Fibroblast of peridontal ligament (primary cell): ENCODE measurements at regions not wholly inside any gene's neighbourhood (a gene's known extent, or its start where the extent isn't known, plus 50 kb on each side); places are given as distances from the start of the nearest gene placed in this dataset.

Experiments
- DNase-seq: peaks from one replicate; pipeline ENCODE4 v3.0.0-alpha.2; 2010; ENCODE audit errors: extremely low read depth

DNA sequence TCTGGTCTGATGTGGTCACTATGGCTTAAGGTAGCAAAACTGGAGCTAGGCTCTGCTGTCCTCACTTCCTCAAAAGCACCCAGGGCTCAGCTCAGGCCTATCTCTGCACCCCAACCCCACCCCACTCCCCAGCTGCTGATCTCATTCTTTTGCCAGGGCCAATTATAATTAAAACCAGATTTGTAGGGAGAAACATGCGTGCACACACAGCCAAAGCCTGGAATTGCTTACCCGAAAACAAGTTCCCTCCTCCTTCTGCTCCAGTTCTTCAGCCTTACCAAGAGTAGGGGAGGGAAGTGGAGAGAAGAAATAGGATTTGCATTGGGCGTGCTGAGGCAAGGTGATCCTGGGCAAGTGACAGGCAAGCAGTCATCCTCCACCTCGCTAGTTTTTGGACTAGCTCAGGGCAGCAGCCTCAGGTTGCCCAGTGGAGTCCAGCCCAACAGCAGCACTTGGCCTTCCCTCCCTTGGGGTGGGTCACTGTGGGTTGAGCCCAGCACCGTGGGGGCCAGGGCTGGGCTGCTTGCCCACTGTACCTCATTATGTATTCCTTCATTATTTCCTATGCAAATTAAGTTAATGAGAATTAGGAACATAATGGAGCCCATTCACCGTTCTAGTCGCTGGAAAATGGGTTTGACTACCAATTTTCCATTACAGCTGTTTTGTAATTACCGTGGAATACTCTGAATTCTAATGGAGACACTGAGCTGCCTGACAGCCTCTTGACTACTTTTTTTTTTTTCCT is 199.1 kb upstream of the CELF4 start:
- DNase-seq = no peak

DNA sequence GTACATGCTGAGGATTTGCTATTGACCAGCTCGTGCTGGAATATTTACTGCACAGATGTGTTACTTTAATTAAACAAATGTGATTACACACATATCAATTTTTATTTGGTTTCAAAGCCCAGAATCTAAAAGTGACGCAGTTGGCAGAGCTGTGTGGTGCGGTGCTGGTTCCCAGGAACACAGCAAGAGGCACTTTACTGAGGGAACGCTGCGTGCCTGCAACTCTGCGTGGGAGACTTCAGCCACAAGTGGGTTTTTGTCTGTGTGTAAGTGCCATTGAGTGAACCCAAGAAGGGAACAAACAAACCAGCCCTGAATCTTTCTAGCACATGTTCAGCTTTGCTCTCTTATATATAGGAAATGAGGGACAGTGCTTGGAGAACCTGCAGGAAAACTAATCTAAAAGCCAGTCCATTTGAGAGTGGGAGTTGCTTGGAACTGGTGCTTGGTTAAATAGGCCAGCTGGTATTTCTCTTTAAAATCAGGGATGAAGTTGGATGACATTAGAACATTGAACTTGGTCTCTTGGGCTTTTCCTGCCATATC is 196.6 kb upstream of the CELF4 start:
- no peak for DNase-seq

- DNase-seq = no peak
These were observed 188.5 kb upstream of the CELF4 start for GRCh38 chr18:37754141-37754540.

- no peak for DNase-seq
These were observed 176.8 kb upstream of the CELF4 start for GRCh38 chr18:37742436-37742835.

- no peak for DNase-seq
These were observed 175.5 kb upstream of the CELF4 start for GRCh38 chr18:37741032-37741623.

DNA sequence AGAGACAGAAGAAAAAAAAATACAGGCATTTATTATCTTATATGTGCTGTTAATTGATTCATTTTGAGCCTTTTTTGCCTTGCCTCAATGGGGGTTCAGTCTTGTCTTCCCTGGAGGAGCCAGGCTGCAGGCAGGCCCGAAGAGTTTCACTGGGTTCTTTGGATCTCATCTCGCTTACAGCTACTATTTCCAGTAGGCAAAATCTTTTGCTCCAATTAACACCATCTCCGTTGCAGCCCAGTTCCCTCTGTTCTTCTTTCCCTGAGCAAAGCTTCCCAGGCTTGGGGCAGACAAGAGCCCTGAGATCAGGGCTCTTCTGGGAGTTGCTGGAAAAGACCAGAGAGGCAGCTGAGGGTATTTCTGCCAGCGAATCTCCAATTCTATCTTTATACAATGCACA is 168.8 kb upstream of the CELF4 start:
- no peak for DNase-seq

GRCh38 chr18:37729716-37730115 is 164.1 kb upstream of the CELF4 start:
- no peak for DNase-seq

DNA sequence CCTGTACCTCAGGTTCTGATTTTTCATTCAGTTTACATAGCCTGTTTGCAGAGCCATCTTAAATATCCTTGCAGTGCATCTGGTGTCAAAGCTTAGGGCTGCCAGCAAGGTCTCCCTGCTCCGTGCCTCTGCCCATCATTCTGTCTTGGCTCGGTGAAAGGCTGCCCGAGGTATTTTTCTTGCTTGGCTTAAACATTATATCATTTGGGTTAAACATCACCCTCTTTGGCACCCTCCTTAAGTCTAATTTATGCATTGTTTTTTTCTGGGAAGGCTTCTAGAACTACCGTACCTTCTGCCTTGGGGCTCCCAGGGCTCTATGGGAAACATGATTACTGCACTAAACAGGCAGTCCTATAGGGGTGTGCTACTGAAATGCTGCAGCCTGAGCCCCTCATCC is 158.6 kb upstream of the CELF4 start:
- DNase-seq = no peak

- no peak for DNase-seq
These were observed 156.2 kb upstream of the CELF4 start for GRCh38 chr18:37721544-37722522.

DNA sequence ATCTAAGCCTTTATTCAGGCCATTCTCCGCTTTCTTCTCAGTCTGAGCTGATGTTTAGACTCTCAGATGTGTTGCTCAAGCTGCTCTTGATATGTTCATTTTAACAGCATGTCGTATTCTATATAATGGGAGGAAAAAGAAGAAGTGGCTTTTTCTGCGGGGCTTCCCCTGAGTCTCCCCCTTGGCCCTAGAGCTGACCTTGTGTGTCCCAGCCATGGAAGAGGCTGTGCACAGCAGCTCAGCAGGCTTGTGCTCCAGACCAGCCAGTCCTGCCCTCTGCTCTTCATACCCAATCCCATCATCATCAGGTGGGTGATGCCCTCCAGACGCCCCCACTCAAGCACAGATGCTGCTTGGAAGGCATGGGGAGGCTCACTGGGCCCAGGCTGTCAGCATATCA is 155.1 kb upstream of the CELF4 start:
- no peak for DNase-seq

DNA sequence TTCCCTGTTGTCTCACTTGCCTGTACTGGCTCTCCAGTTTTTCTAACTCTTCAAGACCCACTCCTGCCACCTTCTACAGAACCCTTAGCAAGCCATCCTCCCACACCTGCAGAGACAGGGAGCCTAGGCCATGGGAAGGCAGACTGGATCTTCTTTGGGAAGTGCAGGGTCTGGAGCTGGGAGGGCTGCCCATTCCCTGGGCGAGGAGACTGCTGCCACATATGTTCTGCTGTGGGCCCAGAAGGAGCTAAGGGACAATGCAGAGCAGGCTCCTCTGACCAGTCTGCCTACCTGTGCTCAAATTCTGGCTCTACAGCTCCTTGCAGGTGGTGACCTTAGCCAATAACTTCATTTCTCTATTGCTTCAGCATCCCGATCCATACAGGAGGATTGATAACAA is 152.1 kb upstream of the CELF4 start:
- DNase-seq = no peak

DNA sequence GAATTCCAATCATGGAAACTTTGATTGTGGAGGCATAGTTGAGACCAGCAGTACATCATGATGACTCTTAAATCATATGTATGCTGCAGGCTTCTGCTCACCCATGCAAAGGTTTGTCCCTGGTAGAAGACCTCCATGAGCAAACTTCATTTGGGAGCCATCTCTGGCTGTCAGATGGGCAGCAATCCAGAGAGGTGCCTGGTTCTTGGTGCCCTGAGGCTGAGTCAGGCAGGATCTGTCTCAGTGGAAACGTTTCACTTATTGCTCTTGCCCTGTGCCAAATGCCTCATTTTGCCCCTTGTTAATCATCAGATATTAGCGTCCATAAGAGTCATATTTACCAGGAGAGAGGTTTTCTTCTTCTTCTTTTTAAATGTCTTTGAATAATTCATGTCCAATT is 151.5 kb upstream of the CELF4 start:
- DNase-seq = no peak

GRCh38 chr18:37716106-37716735 is 150.6 kb upstream of the CELF4 start:
- DNase-seq = no peak

- DNase-seq = no peak
These were observed 149.1 kb upstream of the CELF4 start for GRCh38 chr18:37714691-37715090.

GRCh38 chr18:37712776-37713175 is 147.2 kb upstream of the CELF4 start:
- DNase-seq = no peak

DNA sequence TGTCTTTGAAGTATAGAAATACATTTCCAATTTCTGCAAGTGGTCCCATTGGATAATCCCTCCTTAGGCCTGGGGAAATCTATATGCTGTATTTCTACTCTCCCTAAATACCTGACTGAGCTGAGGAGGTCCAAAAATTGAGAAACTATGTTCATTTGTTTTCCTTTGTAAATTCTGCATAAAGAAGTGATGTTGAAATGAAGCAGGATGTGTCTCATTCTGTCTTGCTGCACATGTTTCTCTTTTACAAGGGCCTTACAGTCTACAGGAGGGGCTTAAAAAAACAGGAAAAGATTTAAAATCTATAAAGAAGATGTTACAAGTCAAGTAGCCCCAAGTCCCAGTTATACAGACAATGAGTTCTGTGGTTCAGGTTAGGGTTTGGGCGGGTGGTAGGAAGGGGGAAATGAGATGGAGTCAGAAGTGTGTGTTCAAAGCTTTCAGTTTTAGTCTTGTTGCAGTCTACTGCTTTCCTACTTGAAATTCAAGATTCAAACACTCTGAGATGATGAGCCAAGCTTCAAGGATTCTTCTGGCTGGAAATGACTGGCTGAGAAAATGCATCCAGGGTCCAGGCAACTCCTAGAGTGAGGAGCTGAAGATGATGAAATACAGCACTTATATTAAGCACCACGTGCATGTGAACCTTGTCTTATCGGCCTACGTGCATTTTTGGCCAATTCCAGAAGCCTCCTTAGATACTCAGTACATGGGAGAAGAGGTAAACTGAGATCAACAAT is 146.3 kb upstream of the CELF4 start:
- DNase-seq = no peak

- DNase-seq = no peak
These were observed 145.1 kb upstream of the CELF4 start for GRCh38 chr18:37710726-37711125.

DNA sequence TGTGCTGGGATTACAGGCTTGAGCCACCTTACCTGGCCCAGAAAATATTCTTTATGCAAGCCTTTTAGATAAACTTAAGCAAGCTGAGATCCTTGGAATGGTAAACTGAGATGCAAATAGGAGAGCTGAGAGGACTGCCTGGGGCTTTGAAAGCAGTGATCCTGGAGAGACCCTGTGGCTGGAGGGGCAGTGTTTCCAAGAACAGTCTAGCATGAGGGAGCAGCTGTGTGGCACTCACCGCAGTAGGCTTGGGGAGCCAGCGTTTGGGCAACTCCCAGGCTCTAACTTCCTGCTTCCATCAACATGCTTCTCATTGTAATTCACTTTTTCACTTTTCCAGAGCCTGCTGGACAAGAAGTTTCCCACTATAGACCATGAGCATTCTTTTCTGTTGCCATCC is 144.1 kb upstream of the CELF4 start:
- no peak for DNase-seq

DNA sequence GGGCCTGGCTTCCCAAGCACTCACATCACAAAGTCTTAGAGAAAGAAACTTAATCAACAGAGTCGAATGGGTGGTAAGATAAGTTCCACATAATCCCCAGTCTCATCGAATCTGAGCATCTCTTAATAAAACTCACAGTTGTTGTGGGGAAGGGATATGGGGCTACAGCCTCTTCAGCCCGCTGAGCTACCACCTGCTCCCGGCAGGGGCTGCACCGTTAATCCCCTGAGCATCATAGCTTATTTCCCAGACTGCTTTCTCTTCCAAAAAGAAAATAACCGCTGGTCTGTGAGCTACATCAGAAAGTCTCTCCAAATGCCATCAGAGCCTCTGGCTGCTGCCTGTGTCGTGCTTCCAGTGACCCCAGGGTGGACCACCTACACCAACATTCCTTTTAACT is 139.4 kb upstream of the CELF4 start:
- DNase-seq = no peak

- no peak for DNase-seq
These were observed 137.2 kb upstream of the CELF4 start for GRCh38 chr18:37702841-37703240.

DNA sequence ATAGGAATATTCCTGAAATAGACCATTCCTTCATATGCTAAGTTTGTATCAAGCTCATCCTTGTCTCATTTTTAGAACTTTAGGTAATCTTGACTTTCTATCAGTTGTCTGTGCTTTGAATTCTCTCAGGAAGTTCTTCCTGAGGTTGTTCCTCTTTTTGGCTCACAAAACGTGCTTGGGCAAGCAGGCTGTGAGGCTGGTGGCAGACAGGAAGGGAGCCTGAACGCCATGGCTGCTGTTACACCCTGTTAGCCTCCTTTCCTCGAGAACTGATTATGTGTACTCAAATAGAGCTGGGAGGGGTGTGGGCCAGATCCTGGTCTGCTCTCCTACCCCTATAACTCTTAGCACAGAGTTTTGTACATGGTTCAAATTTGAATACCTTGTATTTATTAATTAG is 136.4 kb upstream of the CELF4 start:
- DNase-seq = no peak
